ENCODE measurements at regions not wholly inside any gene's neighbourhood (a gene's known extent, or its start where the extent isn't known, plus 50 kb on each side); places are given as distances from the start of the nearest gene placed in this dataset.

GRCh38 chr6:18053078-18053477 is 65.6 kb upstream of the KIF13A start:
- TF ChIP-seq USF2 (IDR thresholded peaks at IDR 0.05; ENCODE audit: low read depth, low read length) (no peak), CTCF (conservative IDR thresholded peaks at IDR 0.05; ENCODE audit: low read depth, low read length) (no peak), POLR2A (IDR thresholded peaks at IDR 0.05; ENCODE audit: low read depth, low read length) (no peak), RCOR1 (IDR thresholded peaks at IDR 0.05; ENCODE audit: insufficient replicate concordance, low read length) (no peak)
